Trophoblast cell (in vitro differentiated cells and primary cell): ENCODE measurements at regions not wholly inside any gene's neighbourhood (a gene's known extent, or its start where the extent isn't known, plus 50 kb on each side); places are given as distances from the start of the nearest gene placed in this dataset.

ENCODE experiments used
- DNase-seq, 2 donors: peaks; one replicate each; pipeline ENCODE4 v3.0.0-alpha.2; 2016
- H2AFZ ChIP-seq: 2 replicates; pipeline ENCODE4 v1.6.1; 2013; ENCODE audit warnings: low read length, moderate library complexity, mild to moderate bottlenecking; ENCODE audit not compliant: insufficient read depth, poor library complexity
- H2AK5ac ChIP-seq: 2 replicates; pipeline ENCODE4 v1.6.1; 2013; ENCODE audit warnings: mild to moderate bottlenecking, low read length
- H2BK120ac ChIP-seq: 2 replicates; pipeline ENCODE4 v1.6.1; 2013; ENCODE audit warnings: low read length, mild to moderate bottlenecking, moderate library complexity; ENCODE audit not compliant: insufficient read depth, poor library complexity
- H2BK12ac ChIP-seq: 2 replicates; pipeline ENCODE4 v1.6.1; 2013; ENCODE audit warnings: mild to moderate bottlenecking, low read length, moderate library complexity
- H2BK5ac ChIP-seq: 2 replicates; pipeline ENCODE4 v1.6.1; 2013; ENCODE audit warnings: low read length, low read depth, moderate library complexity, mild to moderate bottlenecking; ENCODE audit not compliant: poor library complexity
- H3K14ac ChIP-seq: 2 replicates; pipeline ENCODE4 v1.6.1; 2013; ENCODE audit warnings: mild to moderate bottlenecking, low read length
- H3K18ac ChIP-seq: 2 replicates; pipeline ENCODE4 v1.6.1; 2013; ENCODE audit warnings: mild to moderate bottlenecking, low read length
- H3K23ac ChIP-seq: 2 replicates; pipeline ENCODE4 v1.6.1; 2013; ENCODE audit warnings: low read length
- H3K27ac ChIP-seq: 2 replicates; pipeline ENCODE4 v1.5.1; 2013; ENCODE audit warnings: low read depth, mild to moderate bottlenecking, inconsistent platforms, low read length, moderate library complexity
- H3K27me3 ChIP-seq: 2 replicates; pipeline ENCODE4 v1.6.1; 2013; ENCODE audit warnings: inconsistent platforms, mild to moderate bottlenecking, low read length, moderate library complexity; ENCODE audit not compliant: insufficient read depth
- H3K36me3 ChIP-seq, 2 experiments: 1 replicate in 1 of 2; 2 replicates in 1 of 2; pipeline ENCODE4 v1.6.1; 2013; ENCODE audit warnings: low read length in 2 of 2, mild to moderate bottlenecking in 2 of 2, moderate library complexity in 1 of 2; ENCODE audit not compliant: insufficient read depth in 2 of 2, control insufficient read depth in 1 of 2
- H3K4ac ChIP-seq: 2 replicates; pipeline ENCODE4 v1.6.1; 2013; ENCODE audit warnings: low read depth, mild to moderate bottlenecking, low read length, moderate library complexity
- H3K4me1 ChIP-seq, 2 experiments: 1 replicate in 1 of 2; 2 replicates in 1 of 2; pipeline ENCODE4 v1.6.1; 2013; ENCODE audit warnings: low read length in 2 of 2, mild to moderate bottlenecking in 2 of 2, moderate library complexity in 1 of 2; ENCODE audit not compliant: insufficient read depth in 2 of 2, control insufficient read depth in 1 of 2
- H3K4me2 ChIP-seq: 2 replicates; pipeline ENCODE4 v1.6.1; 2013; ENCODE audit warnings: inconsistent platforms, mild to moderate bottlenecking, low read length, moderate library complexity
- H3K4me3 ChIP-seq: 2 replicates; pipeline ENCODE4 v1.5.1; 2013; ENCODE audit warnings: mild to moderate bottlenecking, low read depth, low read length, inconsistent platforms
- H3K79me1 ChIP-seq: one replicate; pipeline ENCODE4 v1.6.1; 2013; ENCODE audit warnings: low read length
- H3K79me2 ChIP-seq: 2 replicates; pipeline ENCODE4 v1.6.1; 2013; ENCODE audit warnings: low read length, mild to moderate bottlenecking; ENCODE audit not compliant: control insufficient read depth, insufficient read depth, poor library complexity
- H3K9ac ChIP-seq: 2 replicates; pipeline ENCODE4 v1.6.1; 2013; ENCODE audit warnings: mild to moderate bottlenecking, low read length
- H3K9me3 ChIP-seq: 2 replicates; pipeline ENCODE4 v1.6.1; 2013; ENCODE audit warnings: low read depth, mild to moderate bottlenecking, control low read depth, inconsistent platforms, low read length; ENCODE audit not compliant: insufficient read depth
- H4K12ac ChIP-seq: 2 replicates; pipeline ENCODE4 v1.6.1; 2013; ENCODE audit warnings: low read depth, mild to moderate bottlenecking, low read length, moderate library complexity
- H4K8ac ChIP-seq: 2 replicates; pipeline ENCODE4 v1.6.1; 2013; ENCODE audit warnings: low read depth, mild to moderate bottlenecking, low read length, moderate library complexity
- H4K91ac ChIP-seq: one replicate; pipeline ENCODE4 v1.6.1; 2013; ENCODE audit warnings: low read depth, mild to moderate bottlenecking, low read length, moderate library complexity
- WGBS: extraction: QIAGEN DNeasy Blood & Tissue Kit; methylation state at CpG from one replicate; pipeline ENCODE4 v1.1.7; 2013; ENCODE audit warnings: missing lambda C conversion rate; ENCODE audit not compliant: insufficient read length, insufficient coverage; ENCODE audit errors: extremely low coverage; 5-methylcytosine and 5-hydroxymethylcytosine counted together

GRCh38 chr2:34031097-34031496 is 432.0 kb upstream of the FAM98A start:
- H4K8ac ChIP-seq = no peak overlapping the region
- H2BK5ac ChIP-seq = no peak overlapping the region
- peaks cover 2% of the 10 kb centered on the region for H3K79me1 ChIP-seq
- H3K9ac ChIP-seq = no peak overlapping the region
- H2BK120ac ChIP-seq = no peak overlapping the region
- DNase-seq = peak in 1 of 2 donors; percentile 1
- no peaks in the 10 kb centered on the region for H3K36me3 ChIP-seq
- no peak overlapping the region for H4K91ac ChIP-seq
- H3K9me3 ChIP-seq = no peaks in the 10 kb centered on the region
- no peaks in the 10 kb centered on the region for H3K79me2 ChIP-seq
- no peak overlapping the region for H3K14ac ChIP-seq
- no peak overlapping the region for H3K4me3 ChIP-seq
- H3K27ac ChIP-seq = no peak overlapping the region
- H3K23ac ChIP-seq = no peak overlapping the region
- no peak overlapping the region for H4K12ac ChIP-seq
- WGBS = no CpG with 5 or more reads among the region's 1 CpG
- H2AFZ ChIP-seq = no peak overlapping the region
- H2BK12ac ChIP-seq = no peak overlapping the region
- H3K4me2 ChIP-seq = no peak overlapping the region
- no peak overlapping the region for H3K4ac ChIP-seq
- H3K4me1 ChIP-seq = no peaks in the 10 kb centered on the region
- H3K18ac ChIP-seq = no peak overlapping the region
- H3K27me3 ChIP-seq = no peaks in the 10 kb centered on the region
- H2AK5ac ChIP-seq = no peak overlapping the region

- Histone ChIP-seq H3K79me2 (no peaks in the 10 kb centered on the region), H3K36me3 (no peaks in the 10 kb centered on the region), H3K4ac (no peak overlapping the region), H3K79me1 (peaks cover 2% of the 10 kb centered on the region), H3K9me3 (no peaks in the 10 kb centered on the region), H2AK5ac (no peak overlapping the region), H2BK12ac (no peak overlapping the region), H4K91ac (no peak overlapping the region), H2BK120ac (no peak overlapping the region), H3K4me2 (no peak overlapping the region), H2AFZ (no peak overlapping the region), H3K18ac (no peak overlapping the region), H3K4me3 (no peak overlapping the region), H3K4me1 (peaks cover 0 to 1% of the 10 kb centered on the region in 2 experiments), H3K23ac (no peak overlapping the region), H3K9ac (no peak overlapping the region), H3K14ac (no peak overlapping the region), H3K27me3 (no peaks in the 10 kb centered on the region), H4K8ac (no peak overlapping the region), H2BK5ac (peak overlapping the region; percentile 13), H3K27ac (no peak overlapping the region), H4K12ac (no peak overlapping the region)
- DNase-seq = no peak
- WGBS = no CpG with 5 or more reads among the region's 1 CpG
Observed at GRCh38 chr2:34030273-34030672, 431.2 kb upstream of the FAM98A start.

GRCh38 chr2:34029073-34029472 is 430.0 kb upstream of the FAM98A start:
- WGBS = no CpG with 5 or more reads among the region's 3 CpGs
- Histone ChIP-seq H4K12ac (no peak overlapping the region), H2BK120ac (no peak overlapping the region)

GRCh38 chr2:34025196-34025595 is 426.1 kb upstream of the FAM98A start:
- H4K12ac ChIP-seq = no peak overlapping the region
- H3K27ac ChIP-seq = no peak overlapping the region
- no peak overlapping the region for H3K4me2 ChIP-seq
- H3K79me1 ChIP-seq = no peaks in the 10 kb centered on the region
- H2AFZ ChIP-seq = no peak overlapping the region
- H3K18ac ChIP-seq = no peak overlapping the region
- no peak overlapping the region for H2BK5ac ChIP-seq
- H3K9ac ChIP-seq = no peak overlapping the region
- no peak overlapping the region for H2BK12ac ChIP-seq
- H3K36me3 ChIP-seq = no peaks in the 10 kb centered on the region
- H4K91ac ChIP-seq = no peak overlapping the region
- H3K79me2 ChIP-seq = no peaks in the 10 kb centered on the region
- no peak overlapping the region for H3K4ac ChIP-seq
- no peak for DNase-seq
- no CpG with 5 or more reads among the region's 1 CpG for WGBS
- H3K4me3 ChIP-seq = no peak overlapping the region
- H2BK120ac ChIP-seq = no peak overlapping the region
- H3K14ac ChIP-seq = no peak overlapping the region
- H3K23ac ChIP-seq = no peak overlapping the region
- no peaks in the 10 kb centered on the region for H3K9me3 ChIP-seq
- no peak overlapping the region for H2AK5ac ChIP-seq
- peaks cover 0 to 1% of the 10 kb centered on the region in 2 experiments for H3K4me1 ChIP-seq
- no peak overlapping the region for H4K8ac ChIP-seq
- no peaks in the 10 kb centered on the region for H3K27me3 ChIP-seq

More at GRCh38 chr2:34029073-34029472, 430.0 kb upstream of the FAM98A start:
- H3K14ac ChIP-seq = no peak overlapping the region
- no peak overlapping the region for H3K4ac ChIP-seq
- H3K9ac ChIP-seq = no peak overlapping the region
- H3K27ac ChIP-seq = no peak overlapping the region
- H3K36me3 ChIP-seq = no peaks in the 10 kb centered on the region
- H3K79me1 ChIP-seq = peaks cover 2% of the 10 kb centered on the region
- no peaks in the 10 kb centered on the region for H3K9me3 ChIP-seq
- H2AFZ ChIP-seq = no peak overlapping the region
- no peak overlapping the region for H3K18ac ChIP-seq
- H3K4me3 ChIP-seq = no peak overlapping the region
- H3K27me3 ChIP-seq = no peaks in the 10 kb centered on the region
- H3K79me2 ChIP-seq = no peaks in the 10 kb centered on the region
- no peak overlapping the region for H4K8ac ChIP-seq
- H4K91ac ChIP-seq = no peak overlapping the region
- peaks cover 0 to 1% of the 10 kb centered on the region in 2 experiments for H3K4me1 ChIP-seq
- no peak overlapping the region for H3K23ac ChIP-seq
- no peak overlapping the region for H2AK5ac ChIP-seq
- no peak overlapping the region for H2BK5ac ChIP-seq
- DNase-seq = no peak
- H2BK12ac ChIP-seq = no peak overlapping the region
- no peak overlapping the region for H3K4me2 ChIP-seq
